MCF 10A (cell line): ENCODE measurements at regions not wholly inside any gene's neighbourhood (a gene's known extent, or its start where the extent isn't known, plus 50 kb on each side); places are given as distances from the start of the nearest gene placed in this dataset.
A peak's percentile ranks its signal among the peaks of the same experiment; 100 is the strongest.

Experiments used
- BruUV-seq: library from RNA; stranded (reverse); fragments of 400-500 nt; replicated peaks from 2 replicates; lab custom pipeline; 2021; lab: Mats Ljungman, UMichigan
- CTCF ChIA-PET: fragments of 300-600 bp; sonication (Branson Sonifier 250); formaldehyde crosslinking; extraction: SDS; loops from one replicate; lab custom pipeline; 2021; ENCODE audit warnings: antibody characterized with exemption, inconsistent platforms; lab: Yijun Ruan, JAX
- POLR2A ChIA-PET: fragments of 300-600, 350-650 bp; sonication (Branson Sonifier 250); formaldehyde crosslinking; extraction: SDS; loops from one replicate; lab custom pipeline; 2020; ENCODE audit warnings: antibody characterized with exemption, inconsistent platforms; lab: Yijun Ruan, JAX
- DNase-seq: peaks from one replicate; pipeline ENCODE4 v3.0.0-alpha.2; 2018; ENCODE audit not compliant: unreplicated experiment
- H3K27ac Mint-ChIP-seq: one replicate; pipeline ENCODE4 v1.8.0; 2022; ENCODE audit warnings: mild to moderate bottlenecking, low read depth, mixed read lengths; ENCODE audit not compliant: unreplicated experiment
- H3K27me3 Mint-ChIP-seq: one replicate; pipeline ENCODE4 v1.8.0; 2022; ENCODE audit warnings: mixed read lengths; ENCODE audit not compliant: insufficient read depth, unreplicated experiment
- H3K36me3 Mint-ChIP-seq: one replicate; pipeline ENCODE4 v1.8.0; 2022; ENCODE audit warnings: mild to moderate bottlenecking, moderate library complexity, mixed read lengths; ENCODE audit not compliant: insufficient read depth, unreplicated experiment
- H3K4me1 Mint-ChIP-seq: one replicate; pipeline ENCODE4 v1.8.0; 2022; ENCODE audit warnings: mixed read lengths; ENCODE audit not compliant: insufficient read depth, unreplicated experiment
- H3K4me3 Mint-ChIP-seq: one replicate; pipeline ENCODE4 v1.8.0; 2022; ENCODE audit warnings: mild to moderate bottlenecking, moderate library complexity, mixed read lengths; ENCODE audit not compliant: unreplicated experiment
- H3K9me3 Mint-ChIP-seq: one replicate; pipeline ENCODE4 v1.8.0; 2022; ENCODE audit warnings: mixed read lengths; ENCODE audit not compliant: unreplicated experiment
- intact Hi-C: fragments of 100-400 bp; cut with micrococcal nuclease; formaldehyde crosslinking; loops from 2 replicates; pipeline ENCODE4 v1.14.1; 2022
- TF ChIP-seq, protein P1 (sequence below): fragments of 200-600 bp; IDR thresholded peaks from one replicate; pipeline ENCODE4 v1.8.0; 2022; ENCODE audit warnings: antibody characterized with exemption, mild to moderate bottlenecking; ENCODE audit not compliant: unreplicated experiment

- intact Hi-C loops: no loop called here
- Mint-ChIP-seq H3K27ac (no peak overlapping the region), H3K4me3 (no peak overlapping the region), H3K4me1 (no peaks in the 10 kb centered on the region), H3K36me3 (no peaks in the 10 kb centered on the region), H3K9me3 (no peaks in the 10 kb centered on the region), H3K27me3 (no peaks in the 10 kb centered on the region)
- ChIA-PET POLR2A (no interaction called here), CTCF (interaction anchor here (0.6 kb wide), 1 partner anchor 10 kb away, joined by 4 read pairs; no protein-coding TSS in a partner anchor)
- DNase-seq: no peak
- no TSS peak for BruUV-seq
- TF ChIP-seq, protein P1, sequence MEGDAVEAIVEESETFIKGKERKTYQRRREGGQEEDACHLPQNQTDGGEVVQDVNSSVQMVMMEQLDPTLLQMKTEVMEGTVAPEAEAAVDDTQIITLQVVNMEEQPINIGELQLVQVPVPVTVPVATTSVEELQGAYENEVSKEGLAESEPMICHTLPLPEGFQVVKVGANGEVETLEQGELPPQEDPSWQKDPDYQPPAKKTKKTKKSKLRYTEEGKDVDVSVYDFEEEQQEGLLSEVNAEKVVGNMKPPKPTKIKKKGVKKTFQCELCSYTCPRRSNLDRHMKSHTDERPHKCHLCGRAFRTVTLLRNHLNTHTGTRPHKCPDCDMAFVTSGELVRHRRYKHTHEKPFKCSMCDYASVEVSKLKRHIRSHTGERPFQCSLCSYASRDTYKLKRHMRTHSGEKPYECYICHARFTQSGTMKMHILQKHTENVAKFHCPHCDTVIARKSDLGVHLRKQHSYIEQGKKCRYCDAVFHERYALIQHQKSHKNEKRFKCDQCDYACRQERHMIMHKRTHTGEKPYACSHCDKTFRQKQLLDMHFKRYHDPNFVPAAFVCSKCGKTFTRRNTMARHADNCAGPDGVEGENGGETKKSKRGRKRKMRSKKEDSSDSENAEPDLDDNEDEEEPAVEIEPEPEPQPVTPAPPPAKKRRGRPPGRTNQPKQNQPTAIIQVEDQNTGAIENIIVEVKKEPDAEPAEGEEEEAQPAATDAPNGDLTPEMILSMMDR: no peak
These were observed 314.3 kb downstream of the FSIP2 start for GRCh38 chr2:186052930-186053329.

GRCh38 chr2:186058614-186059013 is 320.0 kb downstream of the FSIP2 start:
- DNase-seq: no peak
- Mint-ChIP-seq H3K36me3 (no peaks in the 10 kb centered on the region), H3K27ac (no peak overlapping the region), H3K4me1 (no peaks in the 10 kb centered on the region), H3K4me3 (no peak overlapping the region), H3K9me3 (no peaks in the 10 kb centered on the region), H3K27me3 (no peaks in the 10 kb centered on the region)
- ChIA-PET POLR2A (no interaction called here), CTCF (no interaction called here)
- BruUV-seq: no TSS peak
- TF ChIP-seq, protein P1: no peak
- intact Hi-C loops: no loop called here

GRCh38 chr2:186059096-186059495 is 320.5 kb downstream of the FSIP2 start:
- Mint-ChIP-seq H3K9me3 (no peaks in the 10 kb centered on the region), H3K27ac (no peak overlapping the region), H3K4me3 (no peak overlapping the region), H3K27me3 (no peaks in the 10 kb centered on the region), H3K4me1 (no peaks in the 10 kb centered on the region), H3K36me3 (no peaks in the 10 kb centered on the region)
- TF ChIP-seq, protein P1: no peak
- intact Hi-C loops: no loop called here
- ChIA-PET CTCF (no interaction called here), POLR2A (interaction anchor here (0.6 kb wide), 1 partner anchor 805 kb away, joined by 3 read pairs; no protein-coding TSS in a partner anchor)
- no TSS peak for BruUV-seq
- peak; percentile 18 for DNase-seq

- BruUV-seq: no TSS peak
- intact Hi-C loops: no loop called here
- POLR2A ChIA-PET: interaction anchor here (0.6 to 1.0 kb wide), 2 partner anchors 10 to 310 kb away, joined by 3 read pairs; no protein-coding TSS in a partner anchor
- TF ChIP-seq, protein P1: no peak
- Mint-ChIP-seq H3K36me3 (no peaks in the 10 kb centered on the region), H3K27ac (no peak overlapping the region), H3K9me3 (no peaks in the 10 kb centered on the region), H3K27me3 (no peaks in the 10 kb centered on the region), H3K4me3 (no peak overlapping the region), H3K4me1 (no peaks in the 10 kb centered on the region)
- CTCF ChIA-PET: interaction anchor here (0.5 to 0.6 kb wide), 4 partner anchors 14 to 1516 kb away, joined by 3 to 4 read pairs (median 3); no protein-coding TSS in a partner anchor
- no peak for DNase-seq
These were observed 322.3 kb downstream of the FSIP2 start for GRCh38 chr2:186060744-186061440.
